Trophoblast cell (in vitro differentiated cells and primary cell): ENCODE measurements at regions not wholly inside any gene's neighbourhood (a gene's known extent, or its start where the extent isn't known, plus 50 kb on each side); places are given as distances from the start of the nearest gene placed in this dataset.

ENCODE experiments used
- DNase-seq, 2 donors: peaks; one replicate each; pipeline ENCODE4 v3.0.0-alpha.2; 2016
- H2AFZ ChIP-seq: 2 replicates; pipeline ENCODE4 v1.6.1; 2013; ENCODE audit warnings: low read length, moderate library complexity, mild to moderate bottlenecking; ENCODE audit not compliant: insufficient read depth, poor library complexity
- H2AK5ac ChIP-seq: 2 replicates; pipeline ENCODE4 v1.6.1; 2013; ENCODE audit warnings: mild to moderate bottlenecking, low read length
- H2BK120ac ChIP-seq: 2 replicates; pipeline ENCODE4 v1.6.1; 2013; ENCODE audit warnings: low read length, mild to moderate bottlenecking, moderate library complexity; ENCODE audit not compliant: insufficient read depth, poor library complexity
- H2BK12ac ChIP-seq: 2 replicates; pipeline ENCODE4 v1.6.1; 2013; ENCODE audit warnings: mild to moderate bottlenecking, low read length, moderate library complexity
- H2BK5ac ChIP-seq: 2 replicates; pipeline ENCODE4 v1.6.1; 2013; ENCODE audit warnings: low read length, low read depth, moderate library complexity, mild to moderate bottlenecking; ENCODE audit not compliant: poor library complexity
- H3K14ac ChIP-seq: 2 replicates; pipeline ENCODE4 v1.6.1; 2013; ENCODE audit warnings: mild to moderate bottlenecking, low read length
- H3K18ac ChIP-seq: 2 replicates; pipeline ENCODE4 v1.6.1; 2013; ENCODE audit warnings: mild to moderate bottlenecking, low read length
- H3K23ac ChIP-seq: 2 replicates; pipeline ENCODE4 v1.6.1; 2013; ENCODE audit warnings: low read length
- H3K27ac ChIP-seq: 2 replicates; pipeline ENCODE4 v1.5.1; 2013; ENCODE audit warnings: low read depth, mild to moderate bottlenecking, inconsistent platforms, low read length, moderate library complexity
- H3K27me3 ChIP-seq: 2 replicates; pipeline ENCODE4 v1.6.1; 2013; ENCODE audit warnings: inconsistent platforms, mild to moderate bottlenecking, low read length, moderate library complexity; ENCODE audit not compliant: insufficient read depth
- H3K36me3 ChIP-seq, 2 experiments: 1 replicate in 1 of 2; 2 replicates in 1 of 2; pipeline ENCODE4 v1.6.1; 2013; ENCODE audit warnings: low read length in 2 of 2, mild to moderate bottlenecking in 2 of 2, moderate library complexity in 1 of 2; ENCODE audit not compliant: insufficient read depth in 2 of 2, control insufficient read depth in 1 of 2
- H3K4ac ChIP-seq: 2 replicates; pipeline ENCODE4 v1.6.1; 2013; ENCODE audit warnings: low read depth, mild to moderate bottlenecking, low read length, moderate library complexity
- H3K4me1 ChIP-seq, 2 experiments: 1 replicate in 1 of 2; 2 replicates in 1 of 2; pipeline ENCODE4 v1.6.1; 2013; ENCODE audit warnings: low read length in 2 of 2, mild to moderate bottlenecking in 2 of 2, moderate library complexity in 1 of 2; ENCODE audit not compliant: insufficient read depth in 2 of 2, control insufficient read depth in 1 of 2
- H3K4me2 ChIP-seq: 2 replicates; pipeline ENCODE4 v1.6.1; 2013; ENCODE audit warnings: inconsistent platforms, mild to moderate bottlenecking, low read length, moderate library complexity
- H3K4me3 ChIP-seq: 2 replicates; pipeline ENCODE4 v1.5.1; 2013; ENCODE audit warnings: mild to moderate bottlenecking, low read depth, low read length, inconsistent platforms
- H3K79me1 ChIP-seq: one replicate; pipeline ENCODE4 v1.6.1; 2013; ENCODE audit warnings: low read length
- H3K79me2 ChIP-seq: 2 replicates; pipeline ENCODE4 v1.6.1; 2013; ENCODE audit warnings: low read length, mild to moderate bottlenecking; ENCODE audit not compliant: control insufficient read depth, insufficient read depth, poor library complexity
- H3K9ac ChIP-seq: 2 replicates; pipeline ENCODE4 v1.6.1; 2013; ENCODE audit warnings: mild to moderate bottlenecking, low read length
- H3K9me3 ChIP-seq: 2 replicates; pipeline ENCODE4 v1.6.1; 2013; ENCODE audit warnings: low read depth, mild to moderate bottlenecking, control low read depth, inconsistent platforms, low read length; ENCODE audit not compliant: insufficient read depth
- H4K12ac ChIP-seq: 2 replicates; pipeline ENCODE4 v1.6.1; 2013; ENCODE audit warnings: low read depth, mild to moderate bottlenecking, low read length, moderate library complexity
- H4K8ac ChIP-seq: 2 replicates; pipeline ENCODE4 v1.6.1; 2013; ENCODE audit warnings: low read depth, mild to moderate bottlenecking, low read length, moderate library complexity
- H4K91ac ChIP-seq: one replicate; pipeline ENCODE4 v1.6.1; 2013; ENCODE audit warnings: low read depth, mild to moderate bottlenecking, low read length, moderate library complexity
- WGBS: extraction: QIAGEN DNeasy Blood & Tissue Kit; methylation state at CpG from one replicate; pipeline ENCODE4 v1.1.7; 2013; ENCODE audit warnings: missing lambda C conversion rate; ENCODE audit not compliant: insufficient read length, insufficient coverage; ENCODE audit errors: extremely low coverage; 5-methylcytosine and 5-hydroxymethylcytosine counted together

DNA sequence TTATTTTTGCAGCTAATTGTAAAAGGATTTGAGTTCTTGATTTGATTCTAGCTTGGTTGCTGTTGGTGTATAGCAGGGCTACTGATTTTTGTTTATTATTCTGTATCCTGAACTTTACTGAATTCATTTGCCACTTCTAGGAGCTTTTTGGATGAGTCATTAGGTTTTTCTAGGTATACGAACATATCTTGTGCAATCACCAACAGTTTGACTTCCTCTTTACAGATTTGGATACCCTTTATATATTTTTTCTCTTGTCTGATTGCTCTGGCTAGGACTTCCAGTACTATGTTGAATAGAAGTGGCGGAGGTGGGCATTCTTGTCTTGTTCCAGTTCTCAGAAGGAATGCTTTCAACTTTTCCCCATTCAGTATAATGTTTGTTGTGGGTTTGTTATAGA lies 210.8 kb downstream of the FGF10 start:
- Histone ChIP-seq H3K9ac (no peak overlapping the region), H2BK5ac (no peak overlapping the region), H3K18ac (no peak overlapping the region), H3K4me1 (no peaks in the 10 kb centered on the region), H3K36me3 (no peaks in the 10 kb centered on the region), H3K79me2 (no peaks in the 10 kb centered on the region), H2AFZ (no peak overlapping the region), H3K23ac (no peak overlapping the region), H3K4ac (no peak overlapping the region), H3K27ac (no peak overlapping the region), H2AK5ac (no peak overlapping the region), H4K12ac (no peak overlapping the region), H3K14ac (no peak overlapping the region), H4K8ac (no peak overlapping the region), H2BK120ac (no peak overlapping the region), H3K79me1 (no peaks in the 10 kb centered on the region), H4K91ac (no peak overlapping the region), H3K9me3 (no peaks in the 10 kb centered on the region), H3K4me2 (no peak overlapping the region), H3K4me3 (no peak overlapping the region), H3K27me3 (no peaks in the 10 kb centered on the region), H2BK12ac (no peak overlapping the region)
- WGBS: no CpG with 5 or more reads among the region's 2 CpGs
- DNase-seq: peak in 1 of 2 donors; percentile 24

DNA sequence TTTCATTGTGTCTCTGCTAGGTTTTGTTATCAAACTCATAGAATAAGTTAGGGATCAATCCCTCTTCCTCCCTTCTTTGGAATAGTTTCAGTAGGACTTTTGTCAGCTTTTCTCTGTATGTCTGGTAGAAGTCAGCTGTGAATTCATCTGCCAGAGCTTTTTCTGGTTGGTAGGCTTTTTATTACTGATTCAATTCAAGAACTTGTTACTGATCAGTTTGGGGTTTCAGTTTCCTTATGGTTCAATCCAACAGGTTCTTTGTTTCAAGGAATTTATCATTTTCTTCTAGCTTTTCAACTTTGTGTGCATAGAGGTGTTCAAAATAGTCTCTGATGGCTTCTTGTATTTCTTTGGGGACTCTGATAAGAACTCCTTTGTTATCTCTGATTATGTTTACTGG lies 221.7 kb downstream of the FGF10 start:
- no peak overlapping the region for H3K9ac ChIP-seq
- no peak overlapping the region for H4K12ac ChIP-seq
- no peak overlapping the region for H4K8ac ChIP-seq
- no peak overlapping the region for H2BK120ac ChIP-seq
- no peak overlapping the region for H4K91ac ChIP-seq
- H3K4ac ChIP-seq: no peak overlapping the region
- H3K27ac ChIP-seq: no peak overlapping the region
- no peak overlapping the region for H3K4me2 ChIP-seq
- H3K4me3 ChIP-seq: no peak overlapping the region
- no peak overlapping the region for H2AK5ac ChIP-seq
- no peaks in the 10 kb centered on the region for H3K36me3 ChIP-seq
- H3K27me3 ChIP-seq: no peaks in the 10 kb centered on the region
- no peaks in the 10 kb centered on the region for H3K79me2 ChIP-seq
- H3K79me1 ChIP-seq: no peaks in the 10 kb centered on the region
- H3K23ac ChIP-seq: no peak overlapping the region
- no peaks in the 10 kb centered on the region for H3K4me1 ChIP-seq
- H3K14ac ChIP-seq: no peak overlapping the region
- DNase-seq: no peak
- H2BK5ac ChIP-seq: no peak overlapping the region
- H3K9me3 ChIP-seq: peaks cover 5% of the 10 kb centered on the region
- H2BK12ac ChIP-seq: no peak overlapping the region
- no peak overlapping the region for H2AFZ ChIP-seq
- H3K18ac ChIP-seq: no peak overlapping the region

DNA sequence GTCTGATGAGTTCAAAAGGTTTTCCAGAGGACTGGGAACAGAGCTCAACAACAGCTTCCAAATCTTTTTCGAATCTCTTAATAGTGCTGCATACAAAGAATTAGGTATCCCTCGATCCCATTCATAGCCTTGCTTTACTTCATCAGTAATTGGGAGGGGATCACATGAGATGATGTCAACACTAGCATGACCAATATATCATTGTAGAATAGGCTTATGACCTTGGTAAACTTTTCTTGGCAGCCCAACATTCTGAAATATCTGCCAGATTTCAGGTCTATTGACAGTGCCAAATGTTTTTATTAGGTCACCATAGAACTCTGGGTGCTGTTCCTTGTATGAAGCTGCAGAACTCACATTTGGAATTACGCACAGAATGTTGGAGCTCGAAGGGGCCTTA lies 228.9 kb downstream of the FGF10 start:
- WGBS: no CpG with 5 or more reads among the region's 4 CpGs
- H3K4ac ChIP-seq: no peak overlapping the region
- no peak overlapping the region for H2AFZ ChIP-seq
- no peak overlapping the region for H2AK5ac ChIP-seq
- no peak overlapping the region for H3K4me3 ChIP-seq
- no peak overlapping the region for H2BK120ac ChIP-seq
- no peak overlapping the region for H3K18ac ChIP-seq
- no peak overlapping the region for H2BK5ac ChIP-seq
- no peaks in the 10 kb centered on the region for H3K79me2 ChIP-seq
- no peak overlapping the region for H3K23ac ChIP-seq
- no peak overlapping the region for H4K91ac ChIP-seq
- H3K9me3 ChIP-seq: peaks cover 1% of the 10 kb centered on the region
- no peak overlapping the region for H3K14ac ChIP-seq
- no peak overlapping the region for H2BK12ac ChIP-seq
- no peak overlapping the region for H3K9ac ChIP-seq
- H3K4me1 ChIP-seq: no peaks in the 10 kb centered on the region
- no peak overlapping the region for H3K27ac ChIP-seq
- H3K79me1 ChIP-seq: no peaks in the 10 kb centered on the region
- no peak overlapping the region for H4K12ac ChIP-seq
- H3K36me3 ChIP-seq: no peaks in the 10 kb centered on the region
- no peak overlapping the region for H4K8ac ChIP-seq
- no peaks in the 10 kb centered on the region for H3K27me3 ChIP-seq
- no peak overlapping the region for H3K4me2 ChIP-seq
- DNase-seq: no peak

DNA sequence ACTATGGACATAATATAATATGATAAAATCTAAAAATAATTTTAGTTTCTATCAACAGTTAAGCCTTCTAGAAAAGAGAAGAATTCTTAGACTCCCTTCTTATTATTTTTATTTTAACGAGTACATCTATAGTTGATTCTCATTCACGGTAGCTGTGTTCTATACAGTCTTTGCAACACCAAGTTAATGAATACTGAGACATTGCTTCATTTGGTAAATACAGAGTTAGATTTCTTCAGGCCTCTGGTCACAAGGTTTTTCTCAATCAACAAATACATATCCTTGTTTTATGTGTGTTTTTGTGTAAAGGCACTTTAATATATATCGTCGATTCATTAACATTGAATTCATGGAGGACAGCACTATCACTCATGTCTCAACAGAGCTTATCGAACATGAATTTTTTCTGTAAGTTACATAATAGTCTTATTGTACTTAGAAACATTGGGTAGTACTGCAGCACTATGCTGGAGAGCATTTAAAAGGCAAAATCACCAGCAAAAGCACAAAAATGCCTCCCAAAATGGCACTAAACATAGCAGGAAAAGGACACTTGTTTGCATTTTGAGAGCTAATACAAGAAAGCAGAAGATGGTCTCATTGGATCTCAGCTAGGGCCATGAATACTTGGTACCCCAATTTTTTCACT lies 239.0 kb downstream of the FGF10 start:
- H3K14ac ChIP-seq: no peak overlapping the region

More for the DNA sequence above, 239.0 kb downstream of the FGF10 start:
- DNase-seq: no peak
- no peak overlapping the region for H2AK5ac ChIP-seq
- H4K91ac ChIP-seq: no peak overlapping the region
- no peak overlapping the region for H2BK5ac ChIP-seq
- no peak overlapping the region for H3K27ac ChIP-seq
- H3K79me1 ChIP-seq: no peaks in the 10 kb centered on the region
- no peak overlapping the region for H4K12ac ChIP-seq
- no peak overlapping the region for H3K23ac ChIP-seq
- no peaks in the 10 kb centered on the region for H3K9me3 ChIP-seq
- H3K27me3 ChIP-seq: no peaks in the 10 kb centered on the region
- no peaks in the 10 kb centered on the region for H3K36me3 ChIP-seq
- no peak overlapping the region for H4K8ac ChIP-seq
- H3K79me2 ChIP-seq: no peaks in the 10 kb centered on the region
- no peaks in the 10 kb centered on the region for H3K4me1 ChIP-seq
- H3K4me3 ChIP-seq: no peak overlapping the region
- no peak overlapping the region for H3K18ac ChIP-seq
- no CpG with 5 or more reads among the region's 5 CpGs for WGBS
- no peak overlapping the region for H3K4ac ChIP-seq
- no peak overlapping the region for H2AFZ ChIP-seq
- no peak overlapping the region for H2BK12ac ChIP-seq
- H3K4me2 ChIP-seq: no peak overlapping the region
- no peak overlapping the region for H3K9ac ChIP-seq
- no peak overlapping the region for H2BK120ac ChIP-seq
